ENCODE measurements at regions not wholly inside any gene's neighbourhood (a gene's known extent, or its start where the extent isn't known, plus 50 kb on each side); places are given as distances from the start of the nearest gene placed in this dataset.

DNA sequence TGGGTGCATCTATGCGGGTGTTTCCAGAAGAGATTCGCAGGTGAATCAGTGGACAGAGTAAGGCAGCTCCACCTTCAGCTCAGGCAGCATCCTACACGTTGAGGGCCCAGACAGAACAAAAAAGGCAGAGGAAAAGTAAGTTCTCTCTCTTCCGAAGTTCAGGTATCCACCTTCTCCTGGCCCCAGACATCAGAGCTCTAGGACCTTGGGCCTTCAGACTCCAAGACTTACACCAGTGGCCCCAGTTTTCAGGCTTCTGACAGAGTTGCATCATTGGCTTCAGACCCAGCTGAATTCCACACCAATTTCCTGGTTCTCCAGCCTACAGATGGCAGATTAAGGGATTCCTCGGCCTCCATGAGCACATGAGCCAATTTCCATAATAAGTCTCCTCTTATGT is 102.2 kb upstream of the GPR26 start:
- ATAC-seq, result no peak
- FAIRE-seq, result no peak
- no peak for DNase-seq (ENCODE audit: low read depth in 1 of 2, low spot score in 1 of 2)
- TF ChIP-seq CBX8 (IDR thresholded peaks at IDR 0.05), result no peak
- no peak for TF ChIP-seq GATA3 (IDR thresholded peaks at IDR 0.05; ENCODE audit: borderline replicate concordance)
- TF ChIP-seq TFCP2L1 (CRISPR knock-in tag; IDR thresholded peaks at IDR 0.05), result no peak
- TF ChIP-seq, protein P1, sequence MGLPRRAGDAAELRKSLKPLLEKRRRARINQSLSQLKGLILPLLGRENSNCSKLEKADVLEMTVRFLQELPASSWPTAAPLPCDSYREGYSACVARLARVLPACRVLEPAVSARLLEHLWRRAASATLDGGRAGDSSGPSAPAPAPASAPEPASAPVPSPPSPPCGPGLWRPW (IDR thresholded peaks at IDR 0.05), result no peak
- no peaks in the 10 kb centered on the region; the same call in 2 of the 3 replicates for H3K9me3 ChIP-seq
- ChIA-PET POLR2A (no interaction called here), CTCF (interaction anchor here (0.6 to 10.7 kb wide), 6 partner anchors 11 to 520 kb away, joined by 3 to 130 read pairs (median 23); no protein-coding TSS in a partner anchor)
- WGBS (ENCODE audit: missing lambda C conversion rate), result 26% methylated on average over 5 of the region's 5 CpGs
- no peak overlapping the region for H3K4me3 ChIP-seq
- H3K27ac ChIP-seq, result no peak overlapping the region
- H3K4me1 ChIP-seq, result no peaks in the 10 kb centered on the region
- no peak overlapping the region for H3K4me2 ChIP-seq

DNA sequence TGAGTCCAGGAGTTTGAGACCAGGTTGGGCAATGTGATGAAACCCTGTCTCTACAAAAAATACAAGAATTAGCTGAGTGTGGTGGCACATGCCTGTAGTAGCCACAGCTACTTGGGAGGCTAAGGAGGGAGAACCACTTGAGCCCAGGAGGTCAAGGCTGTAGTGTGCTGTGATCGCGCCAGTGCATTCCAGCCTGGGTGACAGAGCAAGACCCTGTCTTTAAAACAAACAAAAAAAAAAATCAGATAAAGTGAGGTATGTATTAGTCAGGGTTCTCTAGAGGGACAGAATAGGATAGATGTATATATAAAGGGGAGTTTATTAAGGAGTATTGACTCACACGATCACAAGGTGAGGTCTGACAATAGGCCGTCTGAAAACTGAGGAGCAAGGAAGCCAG is 101.5 kb upstream of the GPR26 start:
- FAIRE-seq (no peak), ATAC-seq (no peak), DNase-seq (ENCODE audit: low read depth in 1 of 2, low spot score in 1 of 2) (no peak)
- ChIA-PET POLR2A (no interaction called here), CTCF (interaction anchor here (1.2 to 10.7 kb wide), 5 partner anchors 10 to 521 kb away, joined by 3 to 130 read pairs (median 29); no protein-coding TSS in a partner anchor)
- H3K27ac ChIP-seq, result no peak overlapping the region
- H3K4me3 ChIP-seq, result no peak overlapping the region
- H3K4me1 ChIP-seq, result no peaks in the 10 kb centered on the region
- no peaks in the 10 kb centered on the region; the same call in 2 of the 3 replicates for H3K9me3 ChIP-seq
- TF ChIP-seq, protein P2, sequence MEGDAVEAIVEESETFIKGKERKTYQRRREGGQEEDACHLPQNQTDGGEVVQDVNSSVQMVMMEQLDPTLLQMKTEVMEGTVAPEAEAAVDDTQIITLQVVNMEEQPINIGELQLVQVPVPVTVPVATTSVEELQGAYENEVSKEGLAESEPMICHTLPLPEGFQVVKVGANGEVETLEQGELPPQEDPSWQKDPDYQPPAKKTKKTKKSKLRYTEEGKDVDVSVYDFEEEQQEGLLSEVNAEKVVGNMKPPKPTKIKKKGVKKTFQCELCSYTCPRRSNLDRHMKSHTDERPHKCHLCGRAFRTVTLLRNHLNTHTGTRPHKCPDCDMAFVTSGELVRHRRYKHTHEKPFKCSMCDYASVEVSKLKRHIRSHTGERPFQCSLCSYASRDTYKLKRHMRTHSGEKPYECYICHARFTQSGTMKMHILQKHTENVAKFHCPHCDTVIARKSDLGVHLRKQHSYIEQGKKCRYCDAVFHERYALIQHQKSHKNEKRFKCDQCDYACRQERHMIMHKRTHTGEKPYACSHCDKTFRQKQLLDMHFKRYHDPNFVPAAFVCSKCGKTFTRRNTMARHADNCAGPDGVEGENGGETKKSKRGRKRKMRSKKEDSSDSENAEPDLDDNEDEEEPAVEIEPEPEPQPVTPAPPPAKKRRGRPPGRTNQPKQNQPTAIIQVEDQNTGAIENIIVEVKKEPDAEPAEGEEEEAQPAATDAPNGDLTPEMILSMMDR (IDR thresholded peaks at IDR 0.05), result no peak
- TF ChIP-seq ZSCAN20 (CRISPR knock-in tag; IDR thresholded peaks at IDR 0.05) (no peak), RARB (CRISPR knock-in tag; IDR thresholded peaks at IDR 0.05) (no peak), EP300 (IDR thresholded peaks at IDR 0.05) (no peak), RCOR1 (IDR thresholded peaks at IDR 0.05; ENCODE audit: low read depth, low read length) (no peak), SREBF2 (IDR thresholded peaks at IDR 0.05) (no peak)
- TF ChIP-seq, protein P1 (IDR thresholded peaks at IDR 0.05), result no peak
- TF ChIP-seq, protein P3, sequence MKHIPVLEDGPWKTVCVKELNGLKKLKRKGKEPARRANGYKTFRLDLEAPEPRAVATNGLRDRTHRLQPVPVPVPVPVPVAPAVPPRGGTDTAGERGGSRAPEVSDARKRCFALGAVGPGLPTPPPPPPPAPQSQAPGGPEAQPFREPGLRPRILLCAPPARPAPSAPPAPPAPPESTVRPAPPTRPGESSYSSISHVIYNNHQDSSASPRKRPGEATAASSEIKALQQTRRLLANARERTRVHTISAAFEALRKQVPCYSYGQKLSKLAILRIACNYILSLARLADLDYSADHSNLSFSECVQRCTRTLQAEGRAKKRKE (CRISPR knock-in tag; IDR thresholded peaks at IDR 0.05; ENCODE audit: low read depth), result no peak
- no peak overlapping the region for H3K4me2 ChIP-seq
- WGBS (ENCODE audit: missing lambda C conversion rate), result 71% methylated on average over 4 of the region's 4 CpGs

DNA sequence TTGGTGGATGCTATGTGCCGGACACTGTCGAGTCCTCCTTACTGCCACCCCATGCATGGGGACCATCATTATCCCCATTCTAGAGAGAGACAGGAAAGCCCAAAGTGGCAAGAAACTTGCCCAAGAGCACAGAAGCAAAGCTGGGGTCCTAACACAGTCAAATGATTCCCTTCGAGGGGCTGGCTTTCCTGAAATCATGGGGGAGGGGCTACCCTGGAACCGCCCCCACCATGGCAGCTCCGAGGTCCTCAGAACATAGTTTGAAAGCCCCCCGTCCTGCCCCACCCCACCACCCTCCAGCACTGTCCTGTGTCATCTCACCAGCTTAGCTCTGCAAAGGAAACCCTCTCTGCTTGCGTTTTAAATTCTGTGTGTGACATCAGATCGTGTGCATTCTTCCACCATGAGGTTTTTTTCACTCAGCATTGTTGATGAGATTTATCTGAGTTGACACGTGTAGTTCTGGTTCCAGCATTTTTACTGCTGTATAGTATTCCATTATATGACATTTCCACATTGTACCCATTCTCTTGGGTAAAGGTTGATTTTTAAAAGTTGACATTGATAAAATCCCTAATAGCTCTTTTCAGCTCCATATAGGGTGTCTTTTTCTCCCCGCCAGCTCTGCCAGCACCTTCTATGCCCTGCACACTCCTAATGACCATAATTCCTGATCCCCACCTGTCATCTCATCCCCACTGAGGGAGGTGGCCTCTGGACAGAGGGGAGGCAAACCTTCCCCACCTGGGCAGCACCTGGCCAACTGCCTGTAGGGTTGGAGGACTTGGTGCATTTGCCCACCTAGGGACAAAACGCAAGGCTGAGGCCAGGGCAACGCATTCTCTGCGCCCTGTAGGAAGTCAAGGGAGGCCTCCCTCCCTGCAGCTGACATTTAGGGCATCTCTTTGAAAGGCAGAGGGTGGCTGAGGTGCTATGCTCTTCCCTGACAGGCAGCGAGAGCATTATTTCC is 100.2 kb upstream of the GPR26 start:
- TF ChIP-seq FOSL2 (IDR thresholded peaks at IDR 0.05) (no peak), FOSL2 (CRISPR knock-in tag; IDR thresholded peaks at IDR 0.05) (no peak), NFE2L2 (conservative IDR thresholded peaks at IDR 0.05; ENCODE audit: low read length) (no peak), CEBPB (IDR thresholded peaks at IDR 0.05) (no peak), TFCP2L1 (CRISPR knock-in tag; IDR thresholded peaks at IDR 0.05) (no peak), MAZ (IDR thresholded peaks at IDR 0.05; ENCODE audit: borderline replicate concordance, low read depth, low read length) (no peak), ZFP36 (IDR thresholded peaks at IDR 0.05; ENCODE audit: borderline replicate concordance, partially characterized antibody) (no peak), FOSB (CRISPR knock-in tag; IDR thresholded peaks at IDR 0.05) (no peak), SREBF2 (IDR thresholded peaks at IDR 0.05) (no peak)
- TF ChIP-seq, protein P4, sequence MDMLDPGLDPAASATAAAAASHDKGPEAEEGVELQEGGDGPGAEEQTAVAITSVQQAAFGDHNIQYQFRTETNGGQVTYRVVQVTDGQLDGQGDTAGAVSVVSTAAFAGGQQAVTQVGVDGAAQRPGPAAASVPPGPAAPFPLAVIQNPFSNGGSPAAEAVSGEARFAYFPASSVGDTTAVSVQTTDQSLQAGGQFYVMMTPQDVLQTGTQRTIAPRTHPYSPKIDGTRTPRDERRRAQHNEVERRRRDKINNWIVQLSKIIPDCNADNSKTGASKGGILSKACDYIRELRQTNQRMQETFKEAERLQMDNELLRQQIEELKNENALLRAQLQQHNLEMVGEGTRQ (IDR thresholded peaks at IDR 0.05), result no peak
- TF ChIP-seq, protein P1 (IDR thresholded peaks at IDR 0.05), result no peak
- TF ChIP-seq, protein P5, sequence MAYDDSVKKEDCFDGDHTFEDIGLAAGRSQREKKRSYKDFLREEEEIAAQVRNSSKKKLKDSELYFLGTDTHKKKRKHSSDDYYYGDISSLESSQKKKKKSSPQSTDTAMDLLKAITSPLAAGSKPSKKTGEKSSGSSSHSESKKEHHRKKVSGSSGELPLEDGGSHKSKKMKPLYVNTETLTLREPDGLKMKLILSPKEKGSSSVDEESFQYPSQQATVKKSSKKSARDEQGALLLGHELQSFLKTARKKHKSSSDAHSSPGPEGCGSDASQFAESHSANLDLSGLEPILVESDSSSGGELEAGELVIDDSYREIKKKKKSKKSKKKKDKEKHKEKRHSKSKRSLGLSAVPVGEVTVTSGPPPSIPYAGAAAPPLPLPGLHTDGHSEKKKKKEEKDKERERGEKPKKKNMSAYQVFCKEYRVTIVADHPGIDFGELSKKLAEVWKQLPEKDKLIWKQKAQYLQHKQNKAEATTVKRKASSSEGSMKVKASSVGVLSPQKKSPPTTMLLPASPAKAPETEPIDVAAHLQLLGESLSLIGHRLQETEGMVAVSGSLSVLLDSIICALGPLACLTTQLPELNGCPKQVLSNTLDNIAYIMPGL (CRISPR knock-in tag; IDR thresholded peaks at IDR 0.05; ENCODE audit: borderline replicate concordance), result no peak
- POLR2A ChIA-PET, result no interaction called here
- no peaks in the 10 kb centered on the region for H3K4me1 ChIP-seq
- no peak overlapping the region for H3K4me3 ChIP-seq
- 29% methylated on average over 14 of the region's 14 CpGs for WGBS (ENCODE audit: missing lambda C conversion rate)
- no peak overlapping the region for H3K4me2 ChIP-seq
- ATAC-seq, result no peak
- no peak for DNase-seq (ENCODE audit: low read depth in 1 of 2, low spot score in 1 of 2)
- no peak overlapping the region for H3K27ac ChIP-seq
- no peaks in the 10 kb centered on the region; the same call in 2 of the 3 replicates for H3K9me3 ChIP-seq
- no peak for FAIRE-seq
- CTCF ChIA-PET, result interaction anchor here (0.6 to 10.7 kb wide), 5 partner anchors 9 to 523 kb away, joined by 3 to 76 read pairs (median 17); no protein-coding TSS in a partner anchor
